ENCODE measurements at regions not wholly inside any gene's neighbourhood (a gene's known extent, or its start where the extent isn't known, plus 50 kb on each side); places are given as distances from the start of the nearest gene placed in this dataset.

DNA sequence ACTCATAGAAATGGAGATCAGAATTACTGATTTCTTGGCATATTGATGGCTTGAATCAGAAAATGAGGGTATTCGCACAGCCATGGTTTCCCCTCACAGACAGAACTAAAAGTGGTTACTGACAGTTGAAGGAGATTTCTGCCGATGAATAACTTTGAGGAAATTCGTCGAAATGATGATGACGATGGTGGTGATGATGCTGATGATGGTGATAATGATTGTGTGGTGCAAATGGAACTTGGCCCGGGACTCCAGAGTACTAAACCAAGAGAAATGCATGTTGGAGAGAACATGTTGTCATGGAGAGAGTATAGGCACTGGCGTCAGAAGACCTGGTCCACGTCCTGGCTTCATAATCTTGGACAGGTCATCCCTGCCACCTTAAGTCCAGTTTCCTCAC, 163.2 kb downstream of the EVX1 start:
- TF ChIP-seq TAF1 (IDR thresholded peaks at IDR 0.05; ENCODE audit: low read depth) (no peak), TEAD4 (IDR thresholded peaks at IDR 0.05) (no peak), FOXM1 (IDR thresholded peaks at IDR 0.05; ENCODE audit: borderline replicate concordance, low read depth) (no peak)
